ENCODE measurements at regions not wholly inside any gene's neighbourhood (a gene's known extent, or its start where the extent isn't known, plus 50 kb on each side); places are given as distances from the start of the nearest gene placed in this dataset.

- no peak overlapping the region for H3K4me3 ChIP-seq (ENCODE audit: low read depth, low read length)
- TF ChIP-seq, protein P1, sequence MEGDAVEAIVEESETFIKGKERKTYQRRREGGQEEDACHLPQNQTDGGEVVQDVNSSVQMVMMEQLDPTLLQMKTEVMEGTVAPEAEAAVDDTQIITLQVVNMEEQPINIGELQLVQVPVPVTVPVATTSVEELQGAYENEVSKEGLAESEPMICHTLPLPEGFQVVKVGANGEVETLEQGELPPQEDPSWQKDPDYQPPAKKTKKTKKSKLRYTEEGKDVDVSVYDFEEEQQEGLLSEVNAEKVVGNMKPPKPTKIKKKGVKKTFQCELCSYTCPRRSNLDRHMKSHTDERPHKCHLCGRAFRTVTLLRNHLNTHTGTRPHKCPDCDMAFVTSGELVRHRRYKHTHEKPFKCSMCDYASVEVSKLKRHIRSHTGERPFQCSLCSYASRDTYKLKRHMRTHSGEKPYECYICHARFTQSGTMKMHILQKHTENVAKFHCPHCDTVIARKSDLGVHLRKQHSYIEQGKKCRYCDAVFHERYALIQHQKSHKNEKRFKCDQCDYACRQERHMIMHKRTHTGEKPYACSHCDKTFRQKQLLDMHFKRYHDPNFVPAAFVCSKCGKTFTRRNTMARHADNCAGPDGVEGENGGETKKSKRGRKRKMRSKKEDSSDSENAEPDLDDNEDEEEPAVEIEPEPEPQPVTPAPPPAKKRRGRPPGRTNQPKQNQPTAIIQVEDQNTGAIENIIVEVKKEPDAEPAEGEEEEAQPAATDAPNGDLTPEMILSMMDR (IDR thresholded peaks at IDR 0.05; ENCODE audit: insufficient read depth, low read depth, low read length), result no peak
- no peak for DNase-seq (ENCODE audit: low read depth)
Measured at GRCh38 chr10:28951484-28951883, 274.2 kb downstream of the BAMBI start.

GRCh38 chr10:28952523-28952922, 275.2 kb downstream of the BAMBI start:
- no peak overlapping the region for H3K4me3 ChIP-seq (ENCODE audit: low read depth, low read length)
- DNase-seq (ENCODE audit: low read depth), result no peak
- TF ChIP-seq, protein P1 (IDR thresholded peaks at IDR 0.05; ENCODE audit: insufficient read depth, low read depth, low read length), result no peak

GRCh38 chr10:28954211-28954610, 276.9 kb downstream of the BAMBI start:
- TF ChIP-seq, protein P1 (IDR thresholded peaks at IDR 0.05; ENCODE audit: insufficient read depth, low read depth, low read length), result no peak
- no peak for DNase-seq (ENCODE audit: low read depth)
- no peak overlapping the region for H3K4me3 ChIP-seq (ENCODE audit: low read depth, low read length)

DNA sequence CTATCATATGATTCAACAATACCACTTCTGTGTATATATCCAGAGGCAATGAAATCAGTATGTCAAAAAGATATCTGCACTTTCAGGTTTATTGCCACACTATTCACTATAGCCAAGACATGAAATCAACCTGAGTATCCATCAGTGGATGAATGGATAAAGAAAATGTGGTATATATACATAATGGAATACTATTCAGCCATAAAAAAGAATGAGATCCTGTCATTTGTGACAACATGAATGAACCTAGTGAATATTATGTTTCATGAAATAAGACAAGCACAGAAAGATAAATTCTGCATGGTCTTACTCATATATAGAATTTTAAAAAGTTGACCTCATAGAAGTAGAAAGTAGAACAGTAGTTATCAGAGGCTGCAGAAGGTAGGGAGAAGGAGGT, 281.1 kb downstream of the BAMBI start:
- TF ChIP-seq, protein P1 (IDR thresholded peaks at IDR 0.05; ENCODE audit: insufficient read depth, low read depth, low read length), result no peak
- no peak for DNase-seq (ENCODE audit: low read depth)
- no peak overlapping the region for H3K4me3 ChIP-seq (ENCODE audit: low read depth, low read length)

DNA sequence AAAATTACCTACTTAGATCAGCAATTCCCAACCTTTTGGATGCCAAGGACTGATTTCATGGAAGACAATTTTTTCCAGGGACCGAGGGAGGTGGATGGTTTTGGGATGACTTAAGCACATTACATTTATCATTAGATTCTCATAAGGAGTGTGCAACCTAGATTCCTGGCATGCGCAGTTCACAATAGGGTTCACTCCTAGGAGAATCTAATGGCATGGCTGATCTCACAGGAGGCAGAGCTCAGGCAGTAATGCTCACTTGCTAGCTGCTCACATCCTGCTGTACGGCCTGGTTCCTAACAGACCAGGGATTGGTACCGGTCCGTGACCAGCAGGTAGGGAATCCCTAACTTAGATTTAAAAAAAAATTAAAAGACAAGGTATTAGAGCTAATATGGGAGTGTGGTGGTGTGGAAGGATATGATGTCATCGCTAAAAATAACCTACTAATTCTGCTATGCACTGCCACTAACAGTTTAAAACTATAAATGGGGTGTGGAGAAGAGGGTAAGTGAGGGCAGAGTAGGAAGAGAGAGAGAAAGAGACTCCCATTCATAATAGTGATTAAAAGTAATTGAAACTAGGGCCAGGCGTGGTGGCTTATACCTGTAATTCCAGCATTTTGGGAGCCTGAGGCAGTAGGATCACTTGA, 282.7 kb downstream of the BAMBI start:
- TF ChIP-seq, protein P1 (IDR thresholded peaks at IDR 0.05; ENCODE audit: insufficient read depth, low read depth, low read length), result no peak
- DNase-seq (ENCODE audit: low read depth), result no peak

GRCh38 chr10:28962768-28963167, 285.4 kb downstream of the BAMBI start:
- TF ChIP-seq, protein P1 (IDR thresholded peaks at IDR 0.05; ENCODE audit: insufficient read depth, low read depth, low read length), result no peak
- no peak for DNase-seq (ENCODE audit: low read depth)
- H3K4me3 ChIP-seq (ENCODE audit: low read depth, low read length), result no peak overlapping the region

More for the DNA sequence above, 282.7 kb downstream of the BAMBI start:
- no peak overlapping the region for H3K4me3 ChIP-seq (ENCODE audit: low read depth, low read length)
